Ovary (tissue), 7 donors: ENCODE measurements at regions not wholly inside any gene's neighbourhood (a gene's known extent, or its start where the extent isn't known, plus 50 kb on each side); places are given as distances from the start of the nearest gene placed in this dataset.

Experiments
- DNase-seq, 5 donors: peaks; one replicate each; pipeline ENCODE4 v3.0.0-alpha.2; 2019 to 2020
- H3K27ac ChIP-seq, 2 donors: fragments of 200-600 bp; one replicate each; pipeline versions ENCODE4 v1.5.1 to v1.8.0; 2019 to 2022
- H3K27me3 ChIP-seq: fragments of 200-600 bp; one replicate; pipeline ENCODE4 v1.8.0; 2022
- H3K36me3 ChIP-seq: fragments of 200-600 bp; sonication (generic); one replicate; pipeline ENCODE4 v1.5.1; 2019
- H3K4me1 ChIP-seq: one replicate; pipeline ENCODE4 v1.8.1; 2013; ENCODE audit warnings: mild to moderate bottlenecking, moderate library complexity; ENCODE audit not compliant: insufficient read depth
- H3K4me3 ChIP-seq: fragments of 200-600 bp; sonication (generic); one replicate; pipeline ENCODE4 v1.5.1; 2017
- H3K9me3 ChIP-seq, 2 donors: fragments of 200-600 bp in 1 of 2; sonication (generic) in 1 of 2; one replicate each; pipeline versions ENCODE4 v1.5.1 to v1.8.1; 2013 to 2019; ENCODE audit warnings: mild to moderate bottlenecking in 1 of 2, moderate library complexity in 1 of 2
- CTCF ChIP-seq, 3 donors: fragments of 450-650 bp in 2 of 3; fragments of 200-600 bp in 1 of 3; IDR thresholded peaks; one replicate each; pipeline versions ENCODE4 v1.5.1 to v1.8.0; 2016 to 2022; ENCODE audit warnings: antibody characterized with exemption in 3 of 3, mild to moderate bottlenecking in 1 of 3
- EP300 ChIP-seq: sonication (generic); formaldehyde crosslinking; IDR thresholded peaks from one replicate; pipeline ENCODE4 v1.6.1; 2017; ENCODE audit warnings: antibody characterized with exemption
- POLR2A ChIP-seq: fragments of 450-650 bp; IDR thresholded peaks from one replicate; pipeline ENCODE4 v1.6.1; 2017; ENCODE audit warnings: antibody characterized with exemption, mild to moderate bottlenecking, moderate library complexity
- WGBS, 3 donors: extraction: QIAGEN DNeasy Blood & Tissue Kit in 1 of 3; methylation state at CpG; one replicate each; pipeline versions ENCODE4 v1.1.5 to v1.1.7; 2013 to 2017; 5-methylcytosine and 5-hydroxymethylcytosine counted together
- intact Hi-C, 4 donors: fragments of 100-400 bp; cut with DNase I; formaldehyde crosslinking; loops; one replicate each; pipeline versions ENCODE4 v1.11.0 to v1.15.1; 2022 to 2023
- donor health status: DM: no; HTN: no; CAD: no; lungs with moderate emphysema.
- donor health status: DM: no; HTN: no; CAD: no.
- donor health status: Bipolar disorder and iron deficiency.
- donor health status: DM: no; HTN: no; CAD: no.
- donor health status: DM: yes; HTN: yes; CAD: no.

- 75 to 85% (median 78%) methylated on average over 5 of the region's 5 CpGs for WGBS, 3 donors
- intact Hi-C loops = no loop called here
- Histone ChIP-seq H3K9me3 (no peaks in the 10 kb centered on the region), H3K27ac (no peak overlapping the region), H3K36me3 (no peaks in the 10 kb centered on the region), H3K4me1 (no peaks in the 10 kb centered on the region), H3K27me3 (no peaks in the 10 kb centered on the region), H3K4me3 (no peak overlapping the region)
- TF ChIP-seq EP300 = no peak
- no peak for DNase-seq
Measured at GRCh38 chr2:36197181-36197971, 158.2 kb upstream of the CRIM1 start.

GRCh38 chr2:36193680-36194079 lies 161.9 kb upstream of the CRIM1 start:
- H3K4me1 ChIP-seq = no peaks in the 10 kb centered on the region
- TF ChIP-seq CTCF (IDR thresholded peaks at IDR 0.05) = no peak
- TF ChIP-seq POLR2A = no peak
- no peaks in the 10 kb centered on the region for H3K9me3 ChIP-seq
- H3K27ac ChIP-seq = no peak overlapping the region
- intact Hi-C loops = no loop called here
- no peaks in the 10 kb centered on the region for H3K27me3 ChIP-seq
- no peaks in the 10 kb centered on the region for H3K36me3 ChIP-seq
- DNase-seq = no peak
- no peak overlapping the region for H3K4me3 ChIP-seq

GRCh38 chr2:36192983-36193382 lies 162.6 kb upstream of the CRIM1 start:
- WGBS, 3 donors = 4 to 8% (median 6%) methylated on average over 1 of the region's 1 CpG
- no peaks in the 10 kb centered on the region for H3K9me3 ChIP-seq
- no peaks in the 10 kb centered on the region for H3K36me3 ChIP-seq
- no peaks in the 10 kb centered on the region for H3K27me3 ChIP-seq
- H3K4me3 ChIP-seq = no peak overlapping the region
- no peaks in the 10 kb centered on the region for H3K4me1 ChIP-seq
- no peak for DNase-seq
- no peak overlapping the region for H3K27ac ChIP-seq
- TF ChIP-seq POLR2A = no peak
- intact Hi-C loops = no loop called here

GRCh38 chr2:36190097-36190496 lies 165.5 kb upstream of the CRIM1 start:
- 88 to 96% (median 91%) methylated on average over 1 of the region's 1 CpG for WGBS, 3 donors
- TF ChIP-seq POLR2A = no peak
- no peak for TF ChIP-seq EP300
- no peak for TF ChIP-seq CTCF (IDR thresholded peaks at IDR 0.05)

GRCh38 chr2:36185624-36186023 lies 170.0 kb upstream of the CRIM1 start:
- no peak overlapping the region for H3K27ac ChIP-seq
- no peaks in the 10 kb centered on the region for H3K27me3 ChIP-seq
- H3K9me3 ChIP-seq = no peaks in the 10 kb centered on the region
- no peaks in the 10 kb centered on the region for H3K4me1 ChIP-seq
- intact Hi-C loops = no loop called here
- TF ChIP-seq POLR2A (no peak), CTCF (IDR thresholded peaks at IDR 0.05) (no peak), EP300 (no peak)
- no peak overlapping the region for H3K4me3 ChIP-seq
- DNase-seq = no peak
- 78 to 87% (median 86%) methylated on average over 5 of the region's 5 CpGs for WGBS, 3 donors
- no peaks in the 10 kb centered on the region for H3K36me3 ChIP-seq

More at GRCh38 chr2:36190097-36190496, 165.5 kb upstream of the CRIM1 start:
- no peaks in the 10 kb centered on the region for H3K27me3 ChIP-seq
- H3K9me3 ChIP-seq = no peaks in the 10 kb centered on the region
- H3K27ac ChIP-seq = no peak overlapping the region
- DNase-seq = no peak
- intact Hi-C loops = no loop called here
- no peaks in the 10 kb centered on the region for H3K36me3 ChIP-seq
- H3K4me3 ChIP-seq = no peak overlapping the region
- no peaks in the 10 kb centered on the region for H3K4me1 ChIP-seq
